ENCODE measurements at regions not wholly inside any gene's neighbourhood (a gene's known extent, or its start where the extent isn't known, plus 50 kb on each side); places are given as distances from the start of the nearest gene placed in this dataset.

DNA sequence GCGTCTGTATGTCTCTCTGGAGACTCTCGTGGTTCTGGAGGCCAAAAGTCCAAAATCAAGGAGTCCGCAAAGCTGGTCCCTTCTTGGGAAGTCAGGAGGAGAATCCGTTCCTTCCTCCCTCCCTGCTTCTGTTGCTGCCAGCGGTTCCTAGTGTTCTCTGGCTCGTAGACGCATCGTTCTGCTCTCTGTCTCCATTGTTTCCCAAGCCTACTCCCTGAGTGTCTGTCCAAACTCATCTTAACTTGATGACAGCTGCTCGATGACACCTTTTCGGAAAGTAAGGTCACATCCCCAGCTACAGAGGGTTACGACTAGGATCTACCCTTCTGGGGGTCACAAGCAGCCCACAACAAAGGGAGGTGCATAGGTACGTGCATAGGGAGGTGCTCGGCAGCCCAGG is 80.7 kb upstream of the FOXF1 start:
- intact Hi-C loops (cut with DNase I): no loop called here
- H3K4me1 ChIP-seq (replicated peaks): no peaks in the 10 kb centered on the region
- no peaks in the 10 kb centered on the region for H3K36me3 ChIP-seq
- no peaks in the 10 kb centered on the region for H3K9me3 ChIP-seq
- no peak for TF ChIP-seq POLR2AphosphoS5 (IDR thresholded peaks at IDR 0.05)
- no peak for TF ChIP-seq POLR2A (IDR thresholded peaks at IDR 0.05)
- TF ChIP-seq, protein P1, sequence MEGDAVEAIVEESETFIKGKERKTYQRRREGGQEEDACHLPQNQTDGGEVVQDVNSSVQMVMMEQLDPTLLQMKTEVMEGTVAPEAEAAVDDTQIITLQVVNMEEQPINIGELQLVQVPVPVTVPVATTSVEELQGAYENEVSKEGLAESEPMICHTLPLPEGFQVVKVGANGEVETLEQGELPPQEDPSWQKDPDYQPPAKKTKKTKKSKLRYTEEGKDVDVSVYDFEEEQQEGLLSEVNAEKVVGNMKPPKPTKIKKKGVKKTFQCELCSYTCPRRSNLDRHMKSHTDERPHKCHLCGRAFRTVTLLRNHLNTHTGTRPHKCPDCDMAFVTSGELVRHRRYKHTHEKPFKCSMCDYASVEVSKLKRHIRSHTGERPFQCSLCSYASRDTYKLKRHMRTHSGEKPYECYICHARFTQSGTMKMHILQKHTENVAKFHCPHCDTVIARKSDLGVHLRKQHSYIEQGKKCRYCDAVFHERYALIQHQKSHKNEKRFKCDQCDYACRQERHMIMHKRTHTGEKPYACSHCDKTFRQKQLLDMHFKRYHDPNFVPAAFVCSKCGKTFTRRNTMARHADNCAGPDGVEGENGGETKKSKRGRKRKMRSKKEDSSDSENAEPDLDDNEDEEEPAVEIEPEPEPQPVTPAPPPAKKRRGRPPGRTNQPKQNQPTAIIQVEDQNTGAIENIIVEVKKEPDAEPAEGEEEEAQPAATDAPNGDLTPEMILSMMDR (IDR thresholded peaks at IDR 0.05): no peak
- WGBS: 82% methylated on average over 12 of the region's 13 CpGs
- H3K27me3 ChIP-seq (replicated peaks; ENCODE audit: insufficient read depth): no peaks in the 10 kb centered on the region
- H3K27ac ChIP-seq: peak overlapping the region in 1 of 2 donors; percentile 10
- no peak overlapping the region for H3K4me3 ChIP-seq
- DNase-seq (ENCODE audit: low spot score): no peak

DNA sequence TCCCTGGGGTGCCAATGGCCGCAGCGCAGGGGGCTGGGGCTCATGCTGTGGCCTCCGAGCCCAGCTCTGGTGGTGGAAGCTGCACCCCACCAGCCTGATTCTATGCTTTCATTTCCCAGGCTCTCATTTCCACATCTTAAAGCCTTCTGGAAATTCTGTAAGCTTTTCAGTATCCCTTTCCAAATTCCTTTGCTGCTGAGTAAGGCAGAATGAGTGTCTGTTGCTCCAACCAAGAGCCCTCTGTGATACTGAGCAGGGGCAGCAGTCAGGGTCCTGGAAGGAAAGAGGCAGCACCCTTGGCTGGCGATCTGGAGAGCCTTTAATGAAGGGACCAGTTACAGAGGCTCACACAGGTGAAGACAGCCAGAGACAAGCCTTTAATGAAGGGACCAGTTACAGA is 79.5 kb upstream of the FOXF1 start:
- no peaks in the 10 kb centered on the region for H3K27me3 ChIP-seq (replicated peaks; ENCODE audit: insufficient read depth)
- no peak for TF ChIP-seq POLR2AphosphoS5 (IDR thresholded peaks at IDR 0.05)
- TF ChIP-seq, protein P1 (IDR thresholded peaks at IDR 0.05): no peak
- no peak for TF ChIP-seq POLR2A (IDR thresholded peaks at IDR 0.05)
- H3K4me1 ChIP-seq (replicated peaks): no peaks in the 10 kb centered on the region
- no peaks in the 10 kb centered on the region for H3K9me3 ChIP-seq
- no peak overlapping the region for H3K4me3 ChIP-seq
- intact Hi-C loops (cut with DNase I): no loop called here
- no peak overlapping the region for H3K27ac ChIP-seq
- 92% methylated on average over 4 of the region's 4 CpGs for WGBS
- no peaks in the 10 kb centered on the region for H3K36me3 ChIP-seq
- DNase-seq (ENCODE audit: low spot score): no peak

DNA sequence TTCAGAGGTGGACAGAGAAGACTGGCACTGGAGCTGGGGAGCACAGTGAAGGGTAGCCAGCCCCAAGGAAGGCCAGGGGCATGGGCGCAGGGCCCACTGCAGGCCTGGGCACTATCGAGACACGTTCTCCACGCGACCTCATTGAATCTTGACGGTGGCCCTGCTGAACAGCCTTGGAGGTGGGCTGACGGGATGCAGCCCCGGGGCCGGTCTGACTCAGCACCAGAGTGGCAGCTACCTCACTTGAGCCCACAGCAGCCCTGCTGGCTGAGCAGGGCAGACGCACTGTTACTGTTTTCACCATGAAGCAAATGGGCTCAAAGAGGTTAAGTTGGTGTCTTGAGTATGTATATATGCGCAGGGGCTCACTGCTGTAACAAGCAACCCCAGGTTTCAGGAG is 78.8 kb upstream of the FOXF1 start:
- Histone ChIP-seq H3K27me3 (replicated peaks; ENCODE audit: insufficient read depth) (no peaks in the 10 kb centered on the region), H3K4me1 (replicated peaks) (no peaks in the 10 kb centered on the region), H3K27ac (no peak overlapping the region), H3K9me3 (no peaks in the 10 kb centered on the region), H3K36me3 (no peaks in the 10 kb centered on the region), H3K4me3 (no peak overlapping the region)
- no peak for DNase-seq (ENCODE audit: low spot score)
- 94% methylated on average over 7 of the region's 11 CpGs for WGBS
- TF ChIP-seq POLR2A (IDR thresholded peaks at IDR 0.05): no peak
- TF ChIP-seq, protein P1 (IDR thresholded peaks at IDR 0.05): no peak
- no peak for TF ChIP-seq POLR2AphosphoS5 (IDR thresholded peaks at IDR 0.05)
- intact Hi-C loops (cut with DNase I): no loop called here

DNA sequence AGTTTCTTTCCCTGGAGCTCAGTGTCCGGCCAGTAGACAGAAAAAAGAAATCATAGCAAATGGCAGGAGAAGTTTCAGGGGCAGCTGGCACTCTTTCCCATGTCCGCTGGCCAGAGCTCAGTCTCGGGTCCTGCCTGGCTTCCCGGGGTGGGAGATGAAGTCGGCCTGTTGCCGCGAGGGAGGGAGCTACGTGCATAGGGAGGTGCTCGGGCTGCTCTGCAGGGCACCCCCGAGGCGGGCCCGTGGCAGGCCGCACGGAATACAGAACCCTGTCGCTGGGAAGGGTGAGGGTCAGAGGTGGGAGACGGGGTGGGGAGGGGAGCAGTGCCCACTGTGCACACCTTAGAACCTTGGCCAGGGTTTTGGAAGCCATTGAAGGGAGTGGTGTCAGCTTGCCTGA is 78.3 kb upstream of the FOXF1 start:
- Histone ChIP-seq H3K4me1 (replicated peaks) (no peaks in the 10 kb centered on the region), H3K36me3 (no peaks in the 10 kb centered on the region), H3K4me3 (no peak overlapping the region), H3K27me3 (replicated peaks; ENCODE audit: insufficient read depth) (no peaks in the 10 kb centered on the region), H3K27ac (no peak overlapping the region), H3K9me3 (no peaks in the 10 kb centered on the region)
- no peak for DNase-seq (ENCODE audit: low spot score)
- TF ChIP-seq, protein P1 (IDR thresholded peaks at IDR 0.05): no peak
- TF ChIP-seq POLR2AphosphoS5 (IDR thresholded peaks at IDR 0.05) (no peak), POLR2A (IDR thresholded peaks at IDR 0.05) (no peak)
- 83% methylated on average over 16 of the region's 16 CpGs for WGBS
- intact Hi-C loops (cut with DNase I): no loop called here

DNA sequence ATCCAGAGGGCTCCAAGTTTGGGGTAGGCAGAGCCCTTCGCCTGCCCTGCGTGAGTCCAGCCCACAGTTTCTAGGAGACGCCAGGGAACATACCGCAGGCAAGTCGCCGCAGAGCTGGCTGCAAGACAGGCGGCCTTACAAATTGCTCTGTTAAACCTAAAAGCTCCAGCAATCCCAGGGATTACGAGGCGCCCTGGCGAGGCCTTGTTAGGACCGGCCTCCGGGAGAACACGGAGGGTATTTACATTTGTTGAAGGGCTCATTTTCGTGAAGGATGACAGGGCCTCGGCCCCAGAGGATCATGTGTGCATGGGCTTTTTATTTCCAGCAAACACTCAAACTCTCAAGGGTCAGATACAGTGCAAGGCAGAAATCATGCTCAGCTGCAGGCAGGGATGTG is 77.6 kb upstream of the FOXF1 start:
- Histone ChIP-seq H3K27me3 (replicated peaks; ENCODE audit: insufficient read depth) (no peaks in the 10 kb centered on the region), H3K9me3 (no peaks in the 10 kb centered on the region), H3K4me1 (replicated peaks) (no peaks in the 10 kb centered on the region), H3K27ac (no peak overlapping the region), H3K4me3 (no peak overlapping the region), H3K36me3 (no peaks in the 10 kb centered on the region)
- TF ChIP-seq POLR2AphosphoS5 (IDR thresholded peaks at IDR 0.05): no peak
- TF ChIP-seq POLR2A (IDR thresholded peaks at IDR 0.05): no peak
- TF ChIP-seq, protein P1 (IDR thresholded peaks at IDR 0.05): no peak
- WGBS: 16% methylated on average over 15 of the region's 15 CpGs
- intact Hi-C loops (cut with DNase I): no loop called here
- DNase-seq (ENCODE audit: low spot score): no peak
